MCF 10A (cell line): ENCODE measurements at regions not wholly inside any gene's neighbourhood (a gene's known extent, or its start where the extent isn't known, plus 50 kb on each side); places are given as distances from the start of the nearest gene placed in this dataset.
"Not testable (repeated sequence)": the region's sequence is repeated elsewhere in the genome, so short reads cannot be mapped to it uniquely, and the experiment has no call there.

Experiments used
- BruUV-seq: library from RNA; stranded (reverse); fragments of 400-500 nt; replicated peaks from 2 replicates; lab custom pipeline; 2021; lab: Mats Ljungman, UMichigan
- CTCF ChIA-PET: fragments of 300-600 bp; sonication (Branson Sonifier 250); formaldehyde crosslinking; extraction: SDS; loops from one replicate; lab custom pipeline; 2021; ENCODE audit warnings: antibody characterized with exemption, inconsistent platforms; lab: Yijun Ruan, JAX
- POLR2A ChIA-PET: fragments of 300-600, 350-650 bp; sonication (Branson Sonifier 250); formaldehyde crosslinking; extraction: SDS; loops from one replicate; lab custom pipeline; 2020; ENCODE audit warnings: antibody characterized with exemption, inconsistent platforms; lab: Yijun Ruan, JAX
- DNase-seq: peaks from one replicate; pipeline ENCODE4 v3.0.0-alpha.2; 2018; ENCODE audit not compliant: unreplicated experiment
- H3K27ac Mint-ChIP-seq: one replicate; pipeline ENCODE4 v1.8.0; 2022; ENCODE audit warnings: mild to moderate bottlenecking, low read depth, mixed read lengths; ENCODE audit not compliant: unreplicated experiment
- H3K27me3 Mint-ChIP-seq: one replicate; pipeline ENCODE4 v1.8.0; 2022; ENCODE audit warnings: mixed read lengths; ENCODE audit not compliant: insufficient read depth, unreplicated experiment
- H3K36me3 Mint-ChIP-seq: one replicate; pipeline ENCODE4 v1.8.0; 2022; ENCODE audit warnings: mild to moderate bottlenecking, moderate library complexity, mixed read lengths; ENCODE audit not compliant: insufficient read depth, unreplicated experiment
- H3K4me1 Mint-ChIP-seq: one replicate; pipeline ENCODE4 v1.8.0; 2022; ENCODE audit warnings: mixed read lengths; ENCODE audit not compliant: insufficient read depth, unreplicated experiment
- H3K4me3 Mint-ChIP-seq: one replicate; pipeline ENCODE4 v1.8.0; 2022; ENCODE audit warnings: mild to moderate bottlenecking, moderate library complexity, mixed read lengths; ENCODE audit not compliant: unreplicated experiment
- H3K9me3 Mint-ChIP-seq: one replicate; pipeline ENCODE4 v1.8.0; 2022; ENCODE audit warnings: mixed read lengths; ENCODE audit not compliant: unreplicated experiment
- CTCF ChIP-seq: fragments of 200-600 bp; IDR thresholded peaks from one replicate; pipeline ENCODE4 v1.8.0; 2022; ENCODE audit warnings: antibody characterized with exemption, mild to moderate bottlenecking; ENCODE audit not compliant: unreplicated experiment
- intact Hi-C: fragments of 100-400 bp; cut with micrococcal nuclease; formaldehyde crosslinking; loops from 2 replicates; pipeline ENCODE4 v1.14.1; 2022

DNA sequence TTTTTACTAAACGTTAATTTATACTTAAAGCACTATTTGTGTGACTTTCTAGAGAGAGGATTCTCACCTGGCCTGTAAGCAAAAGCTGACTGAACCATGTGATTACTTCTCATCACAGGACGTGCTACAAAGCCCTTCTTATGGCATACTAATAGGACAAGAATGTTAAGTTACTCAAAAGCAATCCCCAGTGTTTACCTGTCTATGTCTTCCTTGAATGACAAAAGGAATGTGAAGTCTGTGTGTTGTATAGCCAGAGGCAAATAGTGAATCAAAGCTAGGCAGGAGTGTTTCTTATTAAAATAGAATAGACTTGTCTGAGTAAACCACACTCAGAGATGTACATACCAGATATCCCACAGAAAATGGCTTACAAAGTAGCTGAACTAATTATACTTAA lies 1465.5 kb downstream of the SUCLG1 start:
- Mint-ChIP-seq H3K27me3 (no peaks in the 10 kb centered on the region), H3K4me1 (peaks cover 12% of the 10 kb centered on the region), H3K36me3 (no peaks in the 10 kb centered on the region), H3K27ac (peak overlapping the region; percentile 43), H3K9me3 (no peaks in the 10 kb centered on the region), H3K4me3 (no peak overlapping the region)
- POLR2A ChIA-PET, result interaction anchor here (0.6 to 1.0 kb wide), 2 partner anchors 39 to 62 kb away, joined by 3 read pairs; no protein-coding TSS in a partner anchor
- intact Hi-C loops, result no loop called here
- BruUV-seq, result no TSS peak
- CTCF ChIA-PET, result interaction anchor here (0.9 kb wide), 1 partner anchor 9 kb away, joined by 3 read pairs; no protein-coding TSS in a partner anchor
- peak; percentile 80 for DNase-seq
- TF ChIP-seq CTCF, result no peak

DNA sequence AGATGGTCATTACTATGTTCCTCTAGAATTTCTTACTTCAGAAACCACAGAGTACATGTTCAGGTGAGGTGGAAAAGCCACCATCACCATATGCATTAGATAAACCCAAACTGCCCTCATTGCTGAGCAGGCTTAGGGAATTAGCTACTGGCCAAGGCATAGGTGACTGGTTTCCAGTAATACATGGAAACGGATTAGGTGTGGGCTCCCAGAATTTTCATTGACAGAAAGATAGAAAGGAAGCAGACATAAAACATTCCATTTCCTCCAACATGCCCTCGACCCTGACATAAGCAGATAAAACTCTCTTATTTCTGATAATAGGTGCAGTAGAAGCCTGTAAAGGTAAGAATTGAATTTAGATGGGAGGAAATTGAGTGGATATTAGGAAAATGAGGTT lies 1466.1 kb downstream of the SUCLG1 start:
- H3K4me3 Mint-ChIP-seq, result no peak overlapping the region
- H3K27ac Mint-ChIP-seq, result no peak overlapping the region
- peaks cover 12% of the 10 kb centered on the region for H3K4me1 Mint-ChIP-seq
- no peak for TF ChIP-seq CTCF
- H3K9me3 Mint-ChIP-seq, result no peaks in the 10 kb centered on the region
- H3K36me3 Mint-ChIP-seq, result no peaks in the 10 kb centered on the region
- no TSS peak for BruUV-seq
- no peaks in the 10 kb centered on the region for H3K27me3 Mint-ChIP-seq
- POLR2A ChIA-PET, result interaction anchor here (0.6 to 0.7 kb wide), 2 partner anchors 62 to 503 kb away, joined by 3 read pairs; no protein-coding TSS in a partner anchor
- intact Hi-C loops, result no loop called here
- no peak for DNase-seq
- CTCF ChIA-PET, result interaction anchor here (0.9 to 1.2 kb wide), 4 partner anchors 8 to 203 kb away, joined by 3 read pairs; no protein-coding TSS in a partner anchor

GRCh38 chr2:82987706-82988105 lies 1471.4 kb downstream of the SUCLG1 start:
- CTCF ChIA-PET, result interaction anchor here (0.7 kb wide), 1 partner anchor 1316 kb away, joined by 4 read pairs; no protein-coding TSS in a partner anchor
- H3K9me3 Mint-ChIP-seq, H3K4me3 Mint-ChIP-seq, POLR2A ChIA-PET, H3K4me1 Mint-ChIP-seq, H3K36me3 Mint-ChIP-seq, BruUV-seq, H3K27me3 Mint-ChIP-seq, H3K27ac Mint-ChIP-seq, DNase-seq: not testable (repeated sequence)
- intact Hi-C loops, result loop anchor here (5.0 kb wide), 1 partner anchor 915 kb away; no protein-coding TSS in a partner anchor

DNA sequence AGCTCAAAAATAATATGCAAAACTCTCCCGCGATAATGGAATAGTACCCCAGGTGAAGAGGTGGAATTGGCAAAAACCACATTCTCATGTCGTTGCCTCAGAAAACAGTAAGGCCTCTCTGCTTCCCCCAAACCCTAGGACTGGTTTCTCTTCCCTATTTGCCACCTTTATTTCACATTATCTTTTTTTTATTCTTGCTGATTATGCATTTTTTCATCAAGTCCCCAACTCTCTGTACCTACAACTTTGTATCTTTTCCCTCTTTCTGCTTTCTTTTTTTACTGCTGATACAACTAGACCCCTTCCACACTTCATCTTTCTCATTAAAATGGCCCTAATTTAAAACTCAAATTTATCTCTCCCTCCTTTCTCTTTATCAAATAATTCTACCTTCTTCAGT lies 1472.2 kb downstream of the SUCLG1 start:
- CTCF ChIA-PET, result interaction anchor here (0.7 kb wide), 1 partner anchor 63 kb away, joined by 3 read pairs; no protein-coding TSS in a partner anchor
- Mint-ChIP-seq H3K36me3 (peaks cover 6% of the 10 kb centered on the region), H3K27ac (no peak overlapping the region), H3K9me3 (peaks cover 7% of the 10 kb centered on the region), H3K4me3 (no peak overlapping the region), H3K27me3 (no peaks in the 10 kb centered on the region), H3K4me1 (no peaks in the 10 kb centered on the region)
- intact Hi-C loops, result loop anchor here (5.0 kb wide), 1 partner anchor 915 kb away; no protein-coding TSS in a partner anchor
- no peak for DNase-seq
- POLR2A ChIA-PET, result no interaction called here
- no TSS peak for BruUV-seq
- no peak for TF ChIP-seq CTCF
